HCT116 (cell line): ENCODE measurements at regions not wholly inside any gene's neighbourhood (a gene's known extent, or its start where the extent isn't known, plus 50 kb on each side); places are given as distances from the start of the nearest gene placed in this dataset.

Experiments used
- ATAC-seq: fragments of 200-7000 bp; cut with Tn5 transposase; 2 replicates; pipeline ENCODE4 v1.9.1; 2020; ENCODE audit warnings: mild to moderate bottlenecking, moderate library complexity
- BruUV-seq: library from RNA; stranded (reverse); fragments of 400-500 nt; replicated peaks from 2 replicates; lab custom pipeline; 2021; lab: Mats Ljungman, UMichigan
- CTCF ChIA-PET: fragments of 300-600 bp; sonication (Branson Sonifier 250); formaldehyde crosslinking; loops from one replicate; lab custom pipeline; 2021; ENCODE audit warnings: antibody characterized with exemption; lab: Charles Lee
- POLR2A ChIA-PET: fragments of 300-600, 350-600 bp; sonication (Branson Sonifier 250); formaldehyde crosslinking; loops from one replicate; lab custom pipeline; 2021; ENCODE audit warnings: antibody characterized with exemption; lab: Charles Lee
- RAD21 ChIA-PET, 2 experiments: fragments of 300-600 bp; sonication (Branson Sonifier 250); formaldehyde crosslinking; loops; one replicate each; lab custom pipeline; 2023; ENCODE audit warnings: low total read pairs in 2 of 2; ENCODE audit not compliant: uncharacterized antibody in 2 of 2, unreplicated experiment in 2 of 2, low non-redundant PET in 1 of 2; lab: Charles Lee
- DNase-seq: peaks from one replicate; pipeline ENCODE4 v3.0.0-alpha.2; 2010; ENCODE audit warnings: low read depth, low spot score
- H2AFZ ChIP-seq: fragments of 200-600 bp; shearing (Covaris generic), sonication (generic); 2 replicates; pipeline ENCODE4 v1.6.1; 2017; ENCODE audit warnings: low read depth, mixed run types, mixed read lengths, antibody characterized with exemption, low read length; ENCODE audit not compliant: poor library complexity, severe bottlenecking
- H3K27ac ChIP-seq: 2 replicates; pipeline ENCODE4 v1.5.1; 2012; ENCODE audit warnings: low read depth, low read length
- H3K27me3 ChIP-seq: fragments of 200-600 bp; sonication (generic); 2 replicates; pipeline ENCODE4 v1.6.1; 2016; ENCODE audit warnings: mixed run types, low read length, mixed read lengths; ENCODE audit not compliant: insufficient read depth
- H3K36me3 ChIP-seq, 2 experiments: fragments of 200-500 bp in 1 of 2; fragments of 200-600 bp in 1 of 2; sonication (Bioruptor generic) in 1 of 2; sonication (generic) in 1 of 2; 2 replicates each; pipeline versions ENCODE4 v1.5.1 to v1.6.1; 2014 to 2016; ENCODE audit warnings: low read length in 2 of 2, inconsistent platforms in 1 of 2, mixed read lengths in 1 of 2, mixed run types in 1 of 2; ENCODE audit not compliant: insufficient read depth in 2 of 2, control insufficient read depth in 1 of 2
- H3K4me1 ChIP-seq, 2 experiments: fragments of 200-600 bp in 1 of 2; sonication (generic) in 1 of 2; 2 replicates each; pipeline versions ENCODE4 v1.5.1 to v1.6.1; 2012 to 2017; ENCODE audit warnings: low read length in 2 of 2, inconsistent platforms in 1 of 2, mild to moderate bottlenecking in 1 of 2, mixed read lengths in 1 of 2, mixed run types in 1 of 2, moderate library complexity in 1 of 2; ENCODE audit not compliant: insufficient read depth in 2 of 2, control insufficient read depth in 1 of 2
- H3K4me2 ChIP-seq: fragments of 200-600 bp; sonication (generic); 2 replicates; pipeline ENCODE4 v1.6.1; 2017; ENCODE audit warnings: mixed run types, low read length, mixed read lengths
- H3K4me3 ChIP-seq, 2 experiments: fragments of 200-600 bp in 1 of 2; sonication (generic) in 1 of 2; replicated peaks in 1 of 2; 2 replicates each; pipeline ENCODE4 v1.5.1; 2011 to 2016; ENCODE audit warnings: low read length in 2 of 2, control low read depth in 1 of 2, low read depth in 1 of 2, mild to moderate bottlenecking in 1 of 2, mixed read lengths in 1 of 2, mixed run types in 1 of 2
- H3K79me2 ChIP-seq: fragments of 200-600 bp; sonication (generic); 2 replicates; pipeline ENCODE4 v1.6.1; 2017; ENCODE audit warnings: mild to moderate bottlenecking, mixed run types, low read length, moderate library complexity, mixed read lengths; ENCODE audit not compliant: insufficient read depth
- H3K9ac ChIP-seq: fragments of 200-600 bp; sonication (generic); 2 replicates; pipeline ENCODE4 v1.6.1; 2016; ENCODE audit warnings: low read length, mixed read lengths
- H3K9me2 ChIP-seq: fragments of 200-600 bp; sonication (generic), shearing (Covaris generic); 2 replicates; pipeline ENCODE4 v1.6.1; 2017; ENCODE audit warnings: mixed run types, mild to moderate bottlenecking, moderate library complexity; ENCODE audit not compliant: insufficient read depth
- H3K9me3 ChIP-seq, 2 experiments: fragments of 200-500 bp in 1 of 2; fragments of 200-600 bp in 1 of 2; sonication (Bioruptor generic) in 1 of 2; sonication (generic) in 1 of 2; 2 replicates each; pipeline ENCODE4 v1.6.1; 2014 to 2017; ENCODE audit warnings: low read length in 2 of 2, mixed read lengths in 2 of 2, inconsistent platforms in 1 of 2, low read depth in 1 of 2, mild to moderate bottlenecking in 1 of 2, mixed run types in 1 of 2, moderate library complexity in 1 of 2; ENCODE audit not compliant: control insufficient read depth in 1 of 2, insufficient read depth in 1 of 2
- H4K20me1 ChIP-seq: fragments of 200-600 bp; sonication (generic), shearing (Covaris generic); 2 replicates; pipeline ENCODE4 v1.6.1; 2017; ENCODE audit warnings: mixed run types, mild to moderate bottlenecking, moderate library complexity; ENCODE audit not compliant: insufficient read depth
- CEBPB ChIP-seq: IDR thresholded peaks from 2 replicates; pipeline ENCODE4 v1.6.1; 2012; ENCODE audit warnings: low read depth
- CTCF ChIP-seq, 3 experiments: fragments of 200-600 bp in 1 of 3; sonication (generic) in 1 of 3; IDR thresholded peaks in 2 of 3; conservative IDR thresholded peaks in 1 of 3; 2 replicates each; pipeline ENCODE4 v1.5.1; 2012 to 2017; ENCODE audit warnings: low read depth in 2 of 3, low read length in 2 of 3, antibody characterized with exemption in 1 of 3, borderline replicate concordance in 1 of 3, control low read depth in 1 of 3, mild to moderate bottlenecking in 1 of 3, mixed read lengths in 1 of 3, mixed run types in 1 of 3, moderate library complexity in 1 of 3; ENCODE audit not compliant: insufficient read depth in 1 of 3
- ELF1 ChIP-seq: IDR thresholded peaks from 2 replicates; pipeline ENCODE4 v1.6.1; 2012; ENCODE audit warnings: low read depth, borderline replicate concordance
- EZH2phosphoT487 ChIP-seq: fragments of 200-600 bp; IDR thresholded peaks from 2 replicates; pipeline ENCODE4 v1.6.1; 2018; ENCODE audit warnings: antibody characterized with exemption, borderline replicate concordance
- SIN3A ChIP-seq: IDR thresholded peaks from 2 replicates; pipeline ENCODE4 v1.6.1; 2012; ENCODE audit warnings: low read depth
- SRF ChIP-seq: IDR thresholded peaks from 2 replicates; pipeline ENCODE4 v1.6.1; 2012; ENCODE audit warnings: low read depth
- TCF7L2 ChIP-seq: IDR thresholded peaks from 2 replicates; pipeline ENCODE4 v1.7.0; 2011; ENCODE audit warnings: borderline replicate concordance, inconsistent platforms; ENCODE audit not compliant: insufficient read depth, insufficient read length; ENCODE audit errors: extremely low read depth
- YY1 ChIP-seq: IDR thresholded peaks from 2 replicates; pipeline ENCODE4 v1.6.1; 2011; ENCODE audit warnings: low read length, low read depth, moderate library complexity, mild to moderate bottlenecking; ENCODE audit not compliant: insufficient replicate concordance; ENCODE audit errors: extremely low read depth
- ZBTB33 ChIP-seq: IDR thresholded peaks from 2 replicates; pipeline ENCODE4 v1.6.1; 2011; ENCODE audit warnings: mild to moderate bottlenecking, low read length, moderate library complexity; ENCODE audit not compliant: insufficient replicate concordance; ENCODE audit errors: extremely low read depth
- intact Hi-C: fragments of 100-400 bp; cut with micrococcal nuclease; formaldehyde crosslinking; loops from 2 replicates; pipeline ENCODE4 v1.10.0; 2022
- TF ChIP-seq, protein P1 (sequence below): IDR thresholded peaks from 2 replicates; pipeline ENCODE4 v1.6.1; 2012

DNA sequence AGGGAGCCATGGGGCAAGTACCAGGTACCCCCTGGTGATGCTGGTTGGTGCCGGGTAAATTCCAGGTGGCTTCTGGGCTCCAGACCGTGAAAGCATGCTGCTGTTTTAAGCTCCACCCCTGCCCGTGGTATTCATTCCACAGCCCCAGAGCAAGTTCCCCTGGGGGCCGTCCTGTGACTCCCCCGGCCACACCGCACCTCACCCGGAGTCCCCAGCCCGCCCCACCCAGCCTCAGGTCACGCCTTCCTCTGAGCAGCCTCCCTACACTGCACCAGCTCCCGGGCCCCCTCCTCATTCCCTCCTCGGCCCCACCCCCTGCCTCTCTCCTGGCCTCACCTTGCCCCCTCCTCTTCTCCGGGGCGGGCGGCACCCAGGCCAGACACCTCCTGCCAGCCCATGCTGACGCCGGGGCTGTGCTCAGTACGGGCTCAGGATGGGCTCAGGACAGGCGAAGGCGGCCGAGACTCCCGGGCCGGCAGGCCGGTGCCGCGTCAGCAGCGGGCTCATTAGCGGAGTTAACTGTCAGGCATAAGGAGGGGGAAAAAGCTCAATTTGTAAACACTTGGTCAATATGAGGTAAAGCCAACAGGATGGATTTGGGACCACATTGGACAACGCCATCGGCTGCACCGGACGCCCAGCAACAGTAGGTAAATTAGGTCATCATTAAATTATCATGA is 127.4 kb downstream of the FAM53A start (continued):
- no peak for TF ChIP-seq CTCF (IDR thresholded peaks at IDR 0.05 in 2 of 3, conservative IDR thresholded peaks at IDR 0.05 in 1 of 3; ENCODE audit: borderline replicate concordance in 1 of 3, insufficient read depth in 1 of 3, low read depth in 2 of 3, low read length in 2 of 3)
- TF ChIP-seq, protein P1, sequence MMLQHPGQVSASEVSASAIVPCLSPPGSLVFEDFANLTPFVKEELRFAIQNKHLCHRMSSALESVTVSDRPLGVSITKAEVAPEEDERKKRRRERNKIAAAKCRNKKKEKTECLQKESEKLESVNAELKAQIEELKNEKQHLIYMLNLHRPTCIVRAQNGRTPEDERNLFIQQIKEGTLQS: no peak
- no peak for TF ChIP-seq ZBTB33
- no peak for TF ChIP-seq SIN3A
- TF ChIP-seq SRF: no peak
- TF ChIP-seq YY1: no peak
- no peak for TF ChIP-seq EZH2phosphoT487
- TF ChIP-seq CEBPB: no peak
- no peak for TF ChIP-seq TCF7L2
- TF ChIP-seq, all 23 proteins: peak for 0

DNA sequence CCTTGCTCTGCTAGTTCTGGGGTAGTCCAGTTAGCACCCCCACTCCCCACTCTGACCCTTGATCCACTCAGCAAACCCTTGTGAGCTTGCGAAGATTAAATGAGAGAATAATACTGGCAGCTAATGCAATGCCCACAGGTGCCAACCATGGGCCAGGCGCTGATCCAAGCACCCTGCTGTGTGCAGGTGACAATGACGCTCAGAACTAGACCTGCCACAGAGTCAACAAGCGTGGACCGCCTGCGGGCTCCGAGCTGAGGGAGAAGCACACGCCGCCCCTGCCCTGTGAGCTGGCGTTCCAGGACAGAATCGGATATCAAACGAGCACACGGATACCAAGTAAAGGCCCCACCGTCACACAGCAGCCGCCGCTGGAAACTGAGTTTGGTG is 129.2 kb downstream of the FAM53A start:
- no TSS peak for BruUV-seq
- TF ChIP-seq ELF1: no peak
- H3K27ac ChIP-seq: no peak overlapping the region
- ATAC-seq (no peak), DNase-seq (no peak)
- H3K4me2 ChIP-seq: no peak overlapping the region
- no peaks in the 10 kb centered on the region for H3K27me3 ChIP-seq
- no peaks in the 10 kb centered on the region for H4K20me1 ChIP-seq
- no peaks in the 10 kb centered on the region for H3K4me1 ChIP-seq
- ChIA-PET RAD21 (no interaction called here), POLR2A (no interaction called here), CTCF (no interaction called here)
- no peaks in the 10 kb centered on the region for H3K36me3 ChIP-seq
- H3K4me3 ChIP-seq: no peak overlapping the region
- H2AFZ ChIP-seq: no peak overlapping the region
- intact Hi-C loops: no loop called here
- no peak overlapping the region for H3K9ac ChIP-seq
- H3K9me2 ChIP-seq: no peaks in the 10 kb centered on the region
- H3K9me3 ChIP-seq: no peaks in the 10 kb centered on the region
- H3K79me2 ChIP-seq: no peaks in the 10 kb centered on the region
